Activated CD4-positive, alpha-beta T cell treated with anti-CD3 and anti-CD28 coated beads, Interleukin-2, amount 10 ng/mL, durations not matched to agents 7 days and 5 days (primary cell): ENCODE measurements at regions not wholly inside any gene's neighbourhood (a gene's known extent, or its start where the extent isn't known, plus 50 kb on each side); places are given as distances from the start of the nearest gene placed in this dataset.

Source experiments
- CTCF ChIA-PET: fragments of 350-600 bp; sonication (Branson Sonifier 250); formaldehyde crosslinking; loops from one replicate; lab custom pipeline; 2021; ENCODE audit warnings: antibody characterized with exemption; lab: Charles Lee
- POLR2A ChIA-PET: fragments of 350-600 bp; sonication (Branson Sonifier 250); formaldehyde crosslinking; loops from one replicate; lab custom pipeline; 2021; ENCODE audit warnings: antibody characterized with exemption; lab: Charles Lee
- DNase-seq: peaks from one replicate; pipeline ENCODE4 v3.0.0-alpha.2; 2020
- H3K27ac Mint-ChIP-seq: one replicate; pipeline ENCODE4 v1.8.0; 2021; ENCODE audit warnings: mild to moderate bottlenecking, moderate library complexity, mixed read lengths
- H3K27me3 Mint-ChIP-seq: one replicate; pipeline ENCODE4 v1.8.0; 2021; ENCODE audit warnings: mixed read lengths
- H3K36me3 Mint-ChIP-seq: one replicate; pipeline ENCODE4 v1.8.0; 2021; ENCODE audit warnings: low read depth, mixed read lengths
- H3K4me1 Mint-ChIP-seq: one replicate; pipeline ENCODE4 v1.8.0; 2021; ENCODE audit warnings: mixed read lengths
- H3K4me3 Mint-ChIP-seq: one replicate; pipeline ENCODE4 v1.8.0; 2021; ENCODE audit warnings: mild to moderate bottlenecking, moderate library complexity, mixed read lengths
- H3K9me3 Mint-ChIP-seq: one replicate; pipeline ENCODE4 v1.8.0; 2021; ENCODE audit warnings: mixed read lengths

DNA sequence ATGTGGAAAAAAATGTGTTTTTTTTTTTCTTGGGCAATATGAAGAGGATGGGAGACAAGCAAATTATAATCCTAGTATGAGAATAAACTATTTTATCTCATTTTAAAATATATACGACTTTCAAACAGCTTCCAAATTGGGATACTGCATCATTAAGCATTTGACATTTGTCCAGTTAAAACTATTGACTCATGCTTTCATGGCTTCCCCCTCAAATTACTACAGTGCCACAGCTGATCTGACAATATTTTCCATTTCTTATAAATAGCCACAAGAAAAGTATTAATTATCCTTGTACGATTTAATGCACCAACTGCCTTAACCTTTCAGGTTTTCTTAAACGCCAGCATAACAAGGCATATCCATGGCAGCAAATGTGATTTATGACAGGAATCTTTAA, 1134.8 kb upstream of the ZEB2 start:
- ChIA-PET POLR2A (no interaction called here), CTCF (no interaction called here)
- Mint-ChIP-seq H3K36me3 (no peaks in the 10 kb centered on the region), H3K9me3 (no peaks in the 10 kb centered on the region), H3K4me3 (no peak overlapping the region), H3K27ac (no peak overlapping the region), H3K27me3 (no peaks in the 10 kb centered on the region), H3K4me1 (no peaks in the 10 kb centered on the region)
- DNase-seq, result no peak

DNA sequence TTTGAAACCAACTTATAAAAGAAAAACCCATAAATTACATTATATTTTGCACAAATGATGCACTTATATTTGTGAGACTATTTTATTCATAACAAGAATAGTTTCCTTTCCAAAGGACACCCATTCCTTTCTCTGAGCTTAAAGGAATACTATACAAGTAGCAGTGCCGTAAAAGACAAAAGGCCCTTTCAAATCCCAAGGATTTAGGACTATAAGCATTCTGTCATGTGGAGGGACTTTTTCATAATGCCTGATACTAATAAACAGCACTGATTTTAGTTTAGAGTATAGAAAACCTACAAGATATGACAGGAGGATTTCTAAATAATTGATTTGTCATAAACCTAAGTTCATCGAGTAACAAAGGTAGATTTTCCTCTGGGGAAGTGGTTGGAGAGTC, 1134.2 kb upstream of the ZEB2 start:
- no peak overlapping the region for H3K27ac Mint-ChIP-seq
- no peak for DNase-seq
- H3K9me3 Mint-ChIP-seq, result no peaks in the 10 kb centered on the region
- H3K4me3 Mint-ChIP-seq, result no peak overlapping the region
- ChIA-PET CTCF (no interaction called here), POLR2A (no interaction called here)
- H3K36me3 Mint-ChIP-seq, result no peaks in the 10 kb centered on the region
- no peaks in the 10 kb centered on the region for H3K27me3 Mint-ChIP-seq
- no peaks in the 10 kb centered on the region for H3K4me1 Mint-ChIP-seq

DNA sequence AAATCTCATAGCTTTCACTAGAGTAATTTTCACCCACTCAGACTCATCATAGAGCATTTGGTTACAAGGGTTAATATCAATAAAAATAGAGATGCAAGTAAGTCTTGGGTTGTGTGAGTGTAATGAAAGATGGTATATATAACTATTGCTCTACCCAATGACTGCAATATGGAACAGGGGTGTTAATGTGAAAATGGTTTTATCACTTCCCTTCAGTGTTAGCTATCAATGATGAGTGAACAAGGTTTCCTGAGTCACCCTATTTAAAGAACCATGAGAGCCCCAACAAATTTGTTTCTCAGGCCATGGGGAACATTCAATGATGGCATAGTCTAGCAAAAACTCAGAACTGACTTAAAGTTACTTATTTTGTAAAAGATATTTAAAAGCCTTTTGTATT, 1133.6 kb upstream of the ZEB2 start:
- ChIA-PET POLR2A (no interaction called here), CTCF (no interaction called here)
- no peak for DNase-seq
- Mint-ChIP-seq H3K27me3 (no peaks in the 10 kb centered on the region), H3K4me1 (no peaks in the 10 kb centered on the region), H3K27ac (no peak overlapping the region), H3K36me3 (no peaks in the 10 kb centered on the region), H3K9me3 (no peaks in the 10 kb centered on the region), H3K4me3 (no peak overlapping the region)

DNA sequence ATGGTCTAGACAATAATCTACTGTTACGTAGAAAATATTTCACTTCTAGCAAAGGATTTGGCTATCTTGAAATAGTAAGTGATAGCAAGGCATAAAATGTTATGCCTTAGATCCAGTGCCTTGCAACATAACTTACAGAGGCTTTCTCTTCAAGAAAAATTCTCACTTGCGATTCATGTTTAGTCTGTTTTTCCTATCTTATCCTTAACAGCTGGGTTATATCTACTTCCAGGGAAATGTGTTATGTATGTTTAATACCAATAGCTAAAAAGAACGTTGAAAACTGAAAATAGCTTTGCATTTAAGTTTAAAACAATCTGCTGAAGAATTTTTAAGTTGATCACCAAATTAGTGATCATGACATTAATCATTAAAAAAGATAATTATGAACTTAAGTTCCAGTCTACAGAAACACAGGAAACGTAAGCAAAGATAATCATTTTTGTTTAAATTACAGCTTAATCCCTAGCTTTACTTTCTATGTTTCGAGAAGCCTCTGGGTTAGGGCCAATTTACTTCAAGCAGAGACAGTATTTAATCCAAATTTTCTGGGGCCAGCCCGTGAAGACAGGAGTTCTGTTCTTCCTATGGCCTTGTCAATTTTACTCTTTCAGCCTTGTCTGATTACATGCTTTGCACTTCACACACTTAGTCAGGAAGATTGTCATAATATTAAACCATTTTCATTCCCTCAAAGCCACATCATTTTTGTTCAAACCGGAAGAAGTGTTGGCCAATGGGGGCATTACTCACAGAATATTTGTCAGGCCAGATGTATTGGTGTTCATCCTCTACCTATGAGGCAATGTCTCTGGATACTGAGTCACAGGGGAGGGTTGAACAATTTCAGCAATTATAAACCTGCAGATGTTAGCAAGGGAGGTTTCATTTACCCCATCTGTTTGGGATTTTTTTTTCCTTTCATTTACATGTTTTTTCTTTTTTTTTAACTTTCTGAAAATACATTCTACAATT, 1132.9 kb upstream of the ZEB2 start:
- no peaks in the 10 kb centered on the region for H3K9me3 Mint-ChIP-seq
- H3K36me3 Mint-ChIP-seq, result no peaks in the 10 kb centered on the region
- CTCF ChIA-PET, result no interaction called here
- no peak for DNase-seq
- no peaks in the 10 kb centered on the region for H3K4me1 Mint-ChIP-seq
- H3K4me3 Mint-ChIP-seq, result no peak overlapping the region
- H3K27me3 Mint-ChIP-seq, result no peaks in the 10 kb centered on the region
- no peak overlapping the region for H3K27ac Mint-ChIP-seq
- POLR2A ChIA-PET, result no interaction called here

DNA sequence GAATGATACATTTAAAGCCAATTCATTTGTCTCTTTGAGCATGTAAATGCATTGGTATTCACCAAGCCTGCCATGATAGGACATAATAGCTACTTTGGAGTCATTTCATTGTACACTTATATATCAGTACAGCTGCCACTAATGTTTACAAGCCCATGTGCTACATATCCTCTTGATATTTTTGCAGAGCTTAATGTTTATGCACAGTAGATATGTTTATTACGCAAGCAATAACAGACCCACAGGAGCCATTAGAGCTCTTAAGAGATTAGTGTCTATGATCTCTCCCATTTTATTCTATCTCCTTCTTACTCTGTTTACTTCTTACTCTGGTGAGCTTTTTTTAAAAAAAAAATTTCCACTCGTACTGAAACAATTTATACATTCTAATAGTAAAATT, 1132.1 kb upstream of the ZEB2 start:
- ChIA-PET CTCF (no interaction called here), POLR2A (no interaction called here)
- H3K27ac Mint-ChIP-seq, result no peak overlapping the region
- H3K36me3 Mint-ChIP-seq, result no peaks in the 10 kb centered on the region
- H3K4me3 Mint-ChIP-seq, result no peak overlapping the region
- no peak for DNase-seq
- no peaks in the 10 kb centered on the region for H3K27me3 Mint-ChIP-seq
- no peaks in the 10 kb centered on the region for H3K9me3 Mint-ChIP-seq
- no peaks in the 10 kb centered on the region for H3K4me1 Mint-ChIP-seq

DNA sequence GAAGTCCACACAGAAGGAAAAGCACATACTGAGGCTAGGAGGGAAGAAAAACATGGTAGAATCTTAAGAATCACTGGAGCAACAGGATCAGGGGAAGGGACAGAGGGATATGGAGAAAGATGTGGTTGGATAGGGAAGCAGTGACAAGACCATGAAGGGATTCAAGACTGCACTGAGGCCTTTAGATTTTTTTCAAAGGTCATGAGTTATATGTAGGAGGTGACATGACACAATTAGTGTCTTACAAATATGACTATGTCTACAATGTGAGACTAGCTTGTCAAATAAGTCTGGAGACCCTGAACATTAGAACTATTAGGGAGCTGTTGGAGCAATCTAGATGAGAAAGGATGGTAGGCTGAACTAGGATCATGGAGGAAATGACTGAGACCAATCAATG, 1130.3 kb upstream of the ZEB2 start:
- CTCF ChIA-PET, result no interaction called here
- no peaks in the 10 kb centered on the region for H3K9me3 Mint-ChIP-seq
- H3K27ac Mint-ChIP-seq, result no peak overlapping the region
- no peaks in the 10 kb centered on the region for H3K27me3 Mint-ChIP-seq
- no peaks in the 10 kb centered on the region for H3K4me1 Mint-ChIP-seq
- no peak for DNase-seq
- POLR2A ChIA-PET, result no interaction called here
- H3K36me3 Mint-ChIP-seq, result no peaks in the 10 kb centered on the region
- H3K4me3 Mint-ChIP-seq, result no peak overlapping the region

DNA sequence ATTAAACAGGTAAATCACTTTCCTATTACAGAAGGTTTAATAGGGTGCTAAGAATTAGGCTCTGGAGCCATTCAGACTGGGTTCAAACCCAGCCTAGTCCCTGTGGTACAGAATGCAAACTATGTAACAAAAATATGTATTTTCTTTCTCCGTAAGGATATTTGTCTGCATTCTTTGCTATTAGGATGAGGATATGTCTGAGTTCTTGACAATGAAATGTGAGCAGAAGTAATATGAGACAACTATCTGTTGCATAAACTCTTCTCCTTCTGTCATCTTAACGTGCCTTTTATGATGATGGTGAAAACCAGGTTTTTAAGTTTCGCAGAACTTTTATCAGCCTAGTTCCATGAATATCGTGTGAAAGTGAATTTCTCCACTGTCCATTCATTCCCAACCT, 1129.1 kb upstream of the ZEB2 start:
- CTCF ChIA-PET, result no interaction called here
- POLR2A ChIA-PET, result no interaction called here
- DNase-seq, result no peak
- Mint-ChIP-seq H3K36me3 (no peaks in the 10 kb centered on the region), H3K4me3 (no peak overlapping the region), H3K27ac (no peak overlapping the region), H3K27me3 (no peaks in the 10 kb centered on the region), H3K4me1 (no peaks in the 10 kb centered on the region), H3K9me3 (no peaks in the 10 kb centered on the region)

DNA sequence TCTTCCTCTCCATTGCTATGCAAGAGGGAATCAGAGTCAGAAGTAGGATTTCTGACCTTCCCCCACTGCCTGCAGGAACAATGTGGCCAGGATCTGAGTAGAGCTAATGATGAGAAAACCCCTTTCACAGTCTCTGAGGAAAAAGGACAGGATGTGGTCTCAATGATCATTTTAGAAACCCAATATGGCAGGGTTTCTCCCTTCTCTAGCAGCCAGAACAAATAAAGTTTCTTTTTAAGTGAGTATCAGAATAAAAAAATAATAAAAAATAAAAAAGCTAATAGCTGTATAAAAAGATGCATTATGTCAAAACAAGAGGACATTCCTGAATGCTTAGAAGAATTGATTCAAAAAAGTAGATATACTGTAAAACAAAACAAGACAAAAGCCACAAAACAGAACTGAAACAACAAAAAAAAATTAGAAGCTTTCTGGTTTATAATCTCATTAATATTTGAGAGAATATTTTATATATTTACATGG, 1124.9 kb upstream of the ZEB2 start:
- no peak overlapping the region for H3K4me3 Mint-ChIP-seq
- CTCF ChIA-PET, result no interaction called here
- POLR2A ChIA-PET, result no interaction called here
- no peaks in the 10 kb centered on the region for H3K27me3 Mint-ChIP-seq
- H3K27ac Mint-ChIP-seq, result no peak overlapping the region
- H3K9me3 Mint-ChIP-seq, result no peaks in the 10 kb centered on the region
- no peaks in the 10 kb centered on the region for H3K36me3 Mint-ChIP-seq
- no peak for DNase-seq
- H3K4me1 Mint-ChIP-seq, result no peaks in the 10 kb centered on the region

DNA sequence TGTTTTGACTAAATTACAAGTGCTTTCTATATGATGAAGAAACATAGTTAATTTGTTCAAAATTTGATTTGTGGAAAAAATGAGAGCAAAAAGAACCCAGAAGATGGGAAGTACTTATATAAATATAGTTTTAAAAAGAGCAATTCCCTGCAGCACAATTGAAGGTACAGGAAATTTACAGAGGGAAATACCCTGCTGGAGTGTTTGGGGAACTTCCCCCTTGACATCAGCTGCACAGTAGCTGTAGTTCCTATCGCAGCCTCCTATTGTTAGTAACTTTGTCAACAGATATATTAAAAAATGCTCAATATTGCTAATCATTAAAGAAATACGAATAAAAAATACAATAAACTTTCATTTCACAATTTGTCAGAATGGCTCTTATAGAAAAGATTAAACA, 1118.8 kb upstream of the ZEB2 start:
- ChIA-PET POLR2A (no interaction called here), CTCF (no interaction called here)
- H3K27ac Mint-ChIP-seq, result no peak overlapping the region
- no peaks in the 10 kb centered on the region for H3K27me3 Mint-ChIP-seq
- H3K36me3 Mint-ChIP-seq, result no peaks in the 10 kb centered on the region
- H3K4me1 Mint-ChIP-seq, result no peaks in the 10 kb centered on the region
- DNase-seq, result no peak
- H3K9me3 Mint-ChIP-seq, result no peaks in the 10 kb centered on the region
- H3K4me3 Mint-ChIP-seq, result no peak overlapping the region

DNA sequence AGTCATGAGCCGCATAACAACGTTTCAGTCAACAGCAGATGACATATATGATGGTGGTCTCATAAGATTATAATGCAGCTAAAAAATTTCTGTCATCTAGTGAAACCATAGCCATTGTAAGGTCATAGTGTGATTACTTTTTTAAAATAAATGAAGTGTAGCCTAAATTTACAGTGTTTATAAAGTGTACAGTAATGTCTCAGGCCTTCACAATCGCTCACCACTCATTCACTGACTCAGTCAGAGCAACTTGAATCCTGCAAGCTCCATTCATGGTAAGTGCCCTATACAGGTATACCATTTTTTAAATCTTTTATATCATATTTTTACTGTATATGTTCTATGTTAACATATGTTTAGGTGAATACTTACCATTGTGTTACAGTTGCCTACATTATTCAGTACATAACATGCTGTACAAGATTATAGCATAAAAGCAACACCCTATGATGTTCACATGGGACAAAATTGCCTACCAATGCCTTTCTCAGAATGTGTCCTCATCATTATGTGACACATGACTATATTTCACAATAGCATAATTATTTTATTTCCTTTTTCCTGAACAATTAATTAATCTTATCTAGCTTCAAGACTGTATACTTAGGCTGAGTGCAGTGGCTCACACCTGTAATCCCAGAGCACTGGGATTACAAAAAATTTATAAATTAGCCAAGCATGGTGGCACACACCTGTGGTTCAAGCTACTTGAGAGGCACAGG, 1115.9 kb upstream of the ZEB2 start:
- ChIA-PET CTCF (no interaction called here), POLR2A (no interaction called here)
- no peaks in the 10 kb centered on the region for H3K9me3 Mint-ChIP-seq
- no peak overlapping the region for H3K4me3 Mint-ChIP-seq
- H3K27me3 Mint-ChIP-seq, result no peaks in the 10 kb centered on the region
- no peaks in the 10 kb centered on the region for H3K36me3 Mint-ChIP-seq
- DNase-seq, result no peak
- no peaks in the 10 kb centered on the region for H3K4me1 Mint-ChIP-seq
- no peak overlapping the region for H3K27ac Mint-ChIP-seq

DNA sequence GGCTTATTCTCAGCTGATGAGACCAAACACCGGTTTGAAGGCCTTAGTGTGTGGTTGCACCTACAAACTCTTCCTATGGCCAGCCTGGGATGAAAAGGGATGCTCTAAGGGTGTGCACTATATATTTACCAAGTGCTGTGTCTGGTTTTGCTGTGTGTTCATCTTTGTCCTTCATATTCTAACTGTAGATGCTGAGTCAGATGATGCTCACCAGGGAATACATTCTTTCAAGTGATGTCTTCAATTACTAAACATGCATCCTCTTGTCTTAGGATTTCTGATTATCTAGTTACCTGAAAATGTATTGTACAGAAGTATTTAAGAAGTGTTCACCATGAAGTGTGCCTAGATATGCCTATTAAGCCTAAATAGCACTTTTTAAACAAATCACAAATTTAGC, 1111.6 kb upstream of the ZEB2 start:
- no peak for DNase-seq
- no peak overlapping the region for H3K27ac Mint-ChIP-seq
- H3K9me3 Mint-ChIP-seq, result no peaks in the 10 kb centered on the region
- H3K27me3 Mint-ChIP-seq, result no peaks in the 10 kb centered on the region
- H3K4me3 Mint-ChIP-seq, result no peak overlapping the region
- H3K36me3 Mint-ChIP-seq, result no peaks in the 10 kb centered on the region
- ChIA-PET POLR2A (no interaction called here), CTCF (no interaction called here)
- H3K4me1 Mint-ChIP-seq, result no peaks in the 10 kb centered on the region

DNA sequence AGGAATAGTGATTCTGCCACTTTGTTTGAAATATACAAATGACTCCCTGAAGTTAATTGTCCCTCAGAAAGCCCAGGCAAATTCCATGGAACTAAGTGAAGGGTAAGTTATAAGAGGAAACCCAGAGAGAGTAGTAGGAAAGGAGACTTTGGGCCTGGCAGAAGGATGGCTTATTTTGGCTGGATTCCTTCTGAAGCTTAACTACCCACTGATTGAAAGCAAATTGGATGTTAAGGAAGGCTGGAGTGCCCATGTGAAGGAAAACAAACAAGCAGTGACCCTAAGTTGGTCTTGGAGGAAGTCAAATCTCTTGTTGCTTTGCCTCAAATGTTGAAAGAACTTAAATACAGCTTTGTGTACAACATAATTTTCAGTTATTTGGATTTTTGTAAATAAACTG, 1106.4 kb upstream of the ZEB2 start:
- H3K4me1 Mint-ChIP-seq, result no peaks in the 10 kb centered on the region
- no peaks in the 10 kb centered on the region for H3K36me3 Mint-ChIP-seq
- no peak overlapping the region for H3K4me3 Mint-ChIP-seq
- ChIA-PET CTCF (no interaction called here), POLR2A (no interaction called here)
- H3K27ac Mint-ChIP-seq, result no peak overlapping the region
- no peaks in the 10 kb centered on the region for H3K9me3 Mint-ChIP-seq
- no peak for DNase-seq
- no peaks in the 10 kb centered on the region for H3K27me3 Mint-ChIP-seq

DNA sequence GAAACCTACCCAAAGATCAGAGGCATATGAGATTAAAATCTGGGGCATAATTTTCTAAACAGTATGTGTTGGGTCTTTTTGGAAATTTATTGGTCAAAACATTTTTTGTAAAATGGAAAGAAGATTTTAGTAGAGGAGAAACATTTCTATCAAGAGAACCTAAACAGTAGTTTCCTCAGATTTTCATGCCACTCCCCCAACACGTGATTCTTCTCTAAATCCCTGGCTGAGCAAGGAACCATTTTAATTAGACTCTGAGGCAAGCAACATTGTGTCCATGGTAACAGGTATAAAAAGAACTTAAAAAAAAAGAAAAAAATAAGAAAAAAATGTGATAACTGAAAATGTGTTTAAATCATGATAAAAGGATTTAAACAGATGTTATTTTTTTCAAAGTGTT, 1105.2 kb upstream of the ZEB2 start:
- Mint-ChIP-seq H3K36me3 (no peaks in the 10 kb centered on the region), H3K27me3 (no peaks in the 10 kb centered on the region), H3K4me1 (no peaks in the 10 kb centered on the region), H3K4me3 (no peak overlapping the region), H3K27ac (no peak overlapping the region), H3K9me3 (no peaks in the 10 kb centered on the region)
- DNase-seq, result no peak
- POLR2A ChIA-PET, result no interaction called here
- CTCF ChIA-PET, result no interaction called here
